CD4-positive, alpha-beta T cell treated with Interleukin-12 subunit alpha and Interleukin-12 subunit beta, for 1 hour (primary cell): ENCODE measurements at regions not wholly inside any gene's neighbourhood (a gene's known extent, or its start where the extent isn't known, plus 50 kb on each side); places are given as distances from the start of the nearest gene placed in this dataset.
"Not testable (repeated sequence)": the region's sequence is repeated elsewhere in the genome, so short reads cannot be mapped to it uniquely, and the experiment has no call there.

Experiments used
- DNase-seq: peaks from one replicate; pipeline ENCODE4 v3.0.0-alpha.2; 2020

- no peak for DNase-seq
Observed at GRCh38 chr18:47397671-47398319, 146.3 kb upstream of the SKOR2 start.

GRCh38 chr18:47391665-47392064, 140.2 kb upstream of the SKOR2 start:
- DNase-seq: no peak

GRCh38 chr18:47390410-47391024, 139.1 kb upstream of the SKOR2 start:
- DNase-seq: no peak

- DNase-seq: no peak
Observed at GRCh38 chr18:47389210-47389609, 137.8 kb upstream of the SKOR2 start.

- no peak for DNase-seq
Observed at GRCh38 chr18:47387864-47388263, 136.4 kb upstream of the SKOR2 start.

GRCh38 chr18:47383729-47384128, 132.3 kb upstream of the SKOR2 start:
- no peak for DNase-seq

- no peak for DNase-seq
Observed at GRCh38 chr18:47381975-47382570, 130.6 kb upstream of the SKOR2 start.

- no peak for DNase-seq
Observed at GRCh38 chr18:47380153-47380552, 128.7 kb upstream of the SKOR2 start.

- no peak for DNase-seq
Observed at GRCh38 chr18:47373465-47373864, 122.0 kb upstream of the SKOR2 start.

GRCh38 chr18:47370052-47370451, 118.6 kb upstream of the SKOR2 start:
- no peak for DNase-seq

- not testable (repeated sequence) for DNase-seq
Observed at GRCh38 chr18:47354061-47354460, 102.6 kb upstream of the SKOR2 start.

- no peak for DNase-seq
Observed at GRCh38 chr18:47346016-47346415, 94.6 kb upstream of the SKOR2 start.

GRCh38 chr18:47345291-47345690, 93.8 kb upstream of the SKOR2 start:
- no peak for DNase-seq

GRCh38 chr18:47343291-47343690, 91.8 kb upstream of the SKOR2 start:
- no peak for DNase-seq

GRCh38 chr18:47342566-47342965, 91.1 kb upstream of the SKOR2 start:
- no peak for DNase-seq

- no peak for DNase-seq
Observed at GRCh38 chr18:47341678-47342077, 90.2 kb upstream of the SKOR2 start.

GRCh38 chr18:47334966-47335365, 83.5 kb upstream of the SKOR2 start:
- DNase-seq: no peak

- no peak for DNase-seq
Observed at GRCh38 chr18:47333926-47334635, 82.6 kb upstream of the SKOR2 start.

- DNase-seq: no peak
Observed at GRCh38 chr18:47331641-47332040, 80.2 kb upstream of the SKOR2 start.

GRCh38 chr18:47331026-47331425, 79.6 kb upstream of the SKOR2 start:
- DNase-seq: no peak

- no peak for DNase-seq
Observed at GRCh38 chr18:47323158-47323557, 71.7 kb upstream of the SKOR2 start.

- no peak for DNase-seq
Observed at GRCh38 chr18:47321815-47322214, 70.4 kb upstream of the SKOR2 start.

GRCh38 chr18:47317824-47318508, 66.5 kb upstream of the SKOR2 start:
- no peak for DNase-seq
